SK-N-SH (cell line): ENCODE measurements at regions not wholly inside any gene's neighbourhood (a gene's known extent, or its start where the extent isn't known, plus 50 kb on each side); places are given as distances from the start of the nearest gene placed in this dataset.

Experiments used
- RAD21 ChIP-seq: IDR thresholded peaks from 2 replicates; pipeline ENCODE4 v1.6.1; 2012; ENCODE audit warnings: mild to moderate bottlenecking, low read length
- TF ChIP-seq, protein P1 (sequence below): fragments of 200-600 bp; sonication (generic); IDR thresholded peaks from 2 replicates; pipeline ENCODE4 v1.6.1; 2017; ENCODE audit warnings: antibody characterized with exemption, mild to moderate bottlenecking, moderate library complexity

DNA sequence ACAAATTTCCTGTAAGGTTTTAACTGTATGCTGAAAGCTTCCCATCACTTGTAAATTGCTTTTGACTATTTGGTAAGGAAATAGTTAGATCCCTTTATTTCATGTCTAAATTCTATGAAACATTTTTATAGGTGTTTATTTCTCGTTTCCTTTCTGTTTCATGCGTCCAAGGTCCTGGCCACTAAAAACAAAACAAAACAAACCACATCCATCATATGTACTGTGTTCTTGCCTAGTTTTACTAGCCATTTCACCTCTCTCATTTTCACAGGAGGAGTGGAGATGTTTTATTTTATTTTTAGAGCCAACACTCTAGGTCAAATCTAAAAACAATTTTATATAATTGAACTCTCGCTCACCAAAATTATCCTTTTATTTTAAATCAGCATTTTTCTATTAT is 375.2 kb upstream of the CTSO start:
- TF ChIP-seq, protein P1, sequence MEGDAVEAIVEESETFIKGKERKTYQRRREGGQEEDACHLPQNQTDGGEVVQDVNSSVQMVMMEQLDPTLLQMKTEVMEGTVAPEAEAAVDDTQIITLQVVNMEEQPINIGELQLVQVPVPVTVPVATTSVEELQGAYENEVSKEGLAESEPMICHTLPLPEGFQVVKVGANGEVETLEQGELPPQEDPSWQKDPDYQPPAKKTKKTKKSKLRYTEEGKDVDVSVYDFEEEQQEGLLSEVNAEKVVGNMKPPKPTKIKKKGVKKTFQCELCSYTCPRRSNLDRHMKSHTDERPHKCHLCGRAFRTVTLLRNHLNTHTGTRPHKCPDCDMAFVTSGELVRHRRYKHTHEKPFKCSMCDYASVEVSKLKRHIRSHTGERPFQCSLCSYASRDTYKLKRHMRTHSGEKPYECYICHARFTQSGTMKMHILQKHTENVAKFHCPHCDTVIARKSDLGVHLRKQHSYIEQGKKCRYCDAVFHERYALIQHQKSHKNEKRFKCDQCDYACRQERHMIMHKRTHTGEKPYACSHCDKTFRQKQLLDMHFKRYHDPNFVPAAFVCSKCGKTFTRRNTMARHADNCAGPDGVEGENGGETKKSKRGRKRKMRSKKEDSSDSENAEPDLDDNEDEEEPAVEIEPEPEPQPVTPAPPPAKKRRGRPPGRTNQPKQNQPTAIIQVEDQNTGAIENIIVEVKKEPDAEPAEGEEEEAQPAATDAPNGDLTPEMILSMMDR, result no peak
- no peak for TF ChIP-seq RAD21
